GM21367 (cell line): ENCODE measurements at regions not wholly inside any gene's neighbourhood (a gene's known extent, or its start where the extent isn't known, plus 50 kb on each side); places are given as distances from the start of the nearest gene placed in this dataset.

Experiments
- ATAC-seq: cut with Tn5 transposase; IDR thresholded peaks from one replicate; pipeline ENCODE4 v1.9.1; 2021; ENCODE audit not compliant: unreplicated experiment

DNA sequence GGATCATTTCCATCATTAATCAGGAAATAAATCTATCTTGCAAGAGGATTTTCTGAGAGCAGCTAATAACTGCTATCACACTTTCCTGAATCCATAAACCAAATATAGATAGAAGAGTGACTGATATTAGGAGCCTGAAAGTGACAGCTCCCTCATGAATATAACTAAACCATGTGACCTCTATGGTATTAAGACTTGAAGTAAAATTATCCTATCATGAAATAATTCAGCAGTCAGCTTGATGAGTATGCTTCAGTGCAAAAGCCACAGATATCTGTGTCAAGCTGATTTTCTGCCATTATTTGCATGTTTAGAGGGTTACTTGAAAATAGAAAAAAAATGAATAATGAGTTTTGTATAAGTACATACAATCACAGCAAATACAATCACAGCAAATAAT, 80.1 kb upstream of the PPP1R3A start:
- ATAC-seq, result no peak

- no peak for ATAC-seq
These were observed 77.6 kb upstream of the PPP1R3A start for GRCh38 chr7:113996405-113996804.

DNA sequence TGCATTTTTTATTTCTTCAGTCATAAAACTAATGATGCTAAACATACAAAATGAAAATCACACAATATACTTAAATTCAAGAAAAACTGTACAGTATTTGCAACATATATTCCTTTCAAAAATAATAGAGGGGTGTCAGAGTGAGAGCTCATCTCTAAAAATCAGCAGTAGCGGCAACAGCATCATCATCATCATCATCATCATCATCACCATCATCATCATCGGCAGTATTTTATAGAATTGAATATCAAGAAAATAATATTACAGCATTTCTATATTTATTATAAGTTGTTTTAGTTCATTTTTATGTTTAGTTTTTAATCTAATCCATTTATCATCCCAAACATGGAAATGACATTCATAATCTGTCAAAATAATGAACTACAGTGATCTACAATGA, 67.4 kb upstream of the PPP1R3A start:
- ATAC-seq, result no peak

DNA sequence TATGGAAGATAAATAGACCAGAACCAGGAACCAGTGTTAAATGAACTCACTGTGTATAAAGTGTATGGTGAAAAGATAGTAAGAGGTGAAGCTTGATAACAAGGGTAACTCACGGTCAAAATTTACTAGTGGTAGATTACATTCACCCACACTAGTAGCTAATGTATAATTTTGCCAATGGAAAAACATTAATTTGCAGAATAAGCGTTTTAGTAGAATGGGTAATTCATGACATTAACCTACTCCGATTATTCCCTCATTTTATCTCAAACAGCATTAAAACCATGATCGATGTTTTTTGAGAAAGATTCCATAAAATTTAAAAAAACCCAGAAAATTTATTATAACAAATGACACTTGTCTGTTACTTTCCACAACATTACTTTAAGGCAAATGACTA, 57.7 kb upstream of the PPP1R3A start:
- no peak for ATAC-seq

- no peak for ATAC-seq
These were observed 49.9 kb upstream of the PPP1R3A start for GRCh38 chr7:113968713-113969112.
